PC-3 (cell line): ENCODE measurements at regions not wholly inside any gene's neighbourhood (a gene's known extent, or its start where the extent isn't known, plus 50 kb on each side); places are given as distances from the start of the nearest gene placed in this dataset.

Experiments
- EZH2phosphoT487 ChIP-seq: fragments of 300-600 bp; sonication (generic); IDR thresholded peaks from 2 replicates; pipeline ENCODE4 v1.6.1; 2018; ENCODE audit warnings: mild to moderate bottlenecking, antibody characterized with exemption, low read length, borderline replicate concordance
- TF ChIP-seq, protein P1 (sequence below): fragments of 300-600 bp; sonication (generic); conservative IDR thresholded peaks from 2 replicates; pipeline ENCODE4 v1.5.1; 2017; ENCODE audit warnings: antibody characterized with exemption, low read depth, mild to moderate bottlenecking, low read length

- TF ChIP-seq, protein P1, sequence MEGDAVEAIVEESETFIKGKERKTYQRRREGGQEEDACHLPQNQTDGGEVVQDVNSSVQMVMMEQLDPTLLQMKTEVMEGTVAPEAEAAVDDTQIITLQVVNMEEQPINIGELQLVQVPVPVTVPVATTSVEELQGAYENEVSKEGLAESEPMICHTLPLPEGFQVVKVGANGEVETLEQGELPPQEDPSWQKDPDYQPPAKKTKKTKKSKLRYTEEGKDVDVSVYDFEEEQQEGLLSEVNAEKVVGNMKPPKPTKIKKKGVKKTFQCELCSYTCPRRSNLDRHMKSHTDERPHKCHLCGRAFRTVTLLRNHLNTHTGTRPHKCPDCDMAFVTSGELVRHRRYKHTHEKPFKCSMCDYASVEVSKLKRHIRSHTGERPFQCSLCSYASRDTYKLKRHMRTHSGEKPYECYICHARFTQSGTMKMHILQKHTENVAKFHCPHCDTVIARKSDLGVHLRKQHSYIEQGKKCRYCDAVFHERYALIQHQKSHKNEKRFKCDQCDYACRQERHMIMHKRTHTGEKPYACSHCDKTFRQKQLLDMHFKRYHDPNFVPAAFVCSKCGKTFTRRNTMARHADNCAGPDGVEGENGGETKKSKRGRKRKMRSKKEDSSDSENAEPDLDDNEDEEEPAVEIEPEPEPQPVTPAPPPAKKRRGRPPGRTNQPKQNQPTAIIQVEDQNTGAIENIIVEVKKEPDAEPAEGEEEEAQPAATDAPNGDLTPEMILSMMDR, result no peak
- TF ChIP-seq EZH2phosphoT487, result no peak
These were observed 291.7 kb upstream of the KCNN2 start for GRCh38 chr5:114070093-114070722.
